Heart right ventricle (tissue), 16 donors: ENCODE measurements at regions not wholly inside any gene's neighbourhood (a gene's known extent, or its start where the extent isn't known, plus 50 kb on each side); places are given as distances from the start of the nearest gene placed in this dataset.

Experiments
- ATAC-seq, 8 donors: fragments of 200-7000 bp; cut with Tn5 transposase; one replicate each; pipeline ENCODE4 v1.9.1; 2020; ENCODE audit warnings: mild to moderate bottlenecking in 8 of 8, moderate library complexity in 8 of 8, moderate number of reproducible peaks in 1 of 8
- DNase-seq, 2 donors: peaks; one replicate each; pipeline ENCODE4 v3.0.0-alpha.2; 2020
- H3K27ac ChIP-seq, 10 donors: fragments of 200-600 bp; sonication (generic) in 2 of 10; one replicate each; pipeline versions ENCODE4 v1.5.0 to v1.8.0; 2020 to 2022; ENCODE audit warnings: mild to moderate bottlenecking in 3 of 10
- H3K27me3 ChIP-seq, 7 donors: fragments of 200-600 bp; one replicate each; pipeline ENCODE4 v1.8.0; 2021 to 2022; ENCODE audit warnings: mild to moderate bottlenecking in 2 of 7
- H3K36me3 ChIP-seq, 9 donors: fragments of 200-600 bp; sonication (generic) in 1 of 9; one replicate each; pipeline versions ENCODE4 v1.5.0 to v1.8.0; 2020 to 2022; ENCODE audit warnings: mild to moderate bottlenecking in 2 of 9
- H3K4me1 ChIP-seq, 9 donors: fragments of 200-600 bp; sonication (generic) in 1 of 9; one replicate each; pipeline versions ENCODE4 v1.5.0 to v1.8.0; 2020 to 2022; ENCODE audit warnings: mild to moderate bottlenecking in 4 of 9
- H3K4me3 ChIP-seq, 10 donors: fragments of 200-600 bp; sonication (generic) in 2 of 10; one replicate each; pipeline versions ENCODE4 v1.5.0 to v1.8.0; 2020 to 2022; ENCODE audit warnings: mild to moderate bottlenecking in 7 of 10, moderate library complexity in 2 of 10
- H3K9me3 ChIP-seq, 11 donors: fragments of 200-600 bp in 10 of 11; sonication (generic) in 2 of 11; one replicate each; pipeline versions ENCODE4 v1.5.0 to v1.8.0; 2013 to 2022; ENCODE audit warnings: mild to moderate bottlenecking in 2 of 11, control low read depth in 1 of 11, moderate library complexity in 1 of 11
- WGBS, 2 donors: extraction: QIAGEN DNeasy Blood & Tissue Kit; methylation state at CpG; one replicate each; pipeline ENCODE4 v1.1.7; 2013; ENCODE audit warnings: inconsistent platforms in 1 of 2; 5-methylcytosine and 5-hydroxymethylcytosine counted together
- intact Hi-C, 10 donors: fragments of 100-400 bp; cut with DNase I; formaldehyde crosslinking; loops; one replicate each; pipeline versions ENCODE4 v1.11.1 to v1.14.2; 2022
- TF ChIP-seq, protein P1 (sequence below), 9 donors: fragments of 200-600 bp; sonication (generic) in 2 of 9; IDR thresholded peaks; one replicate each; pipeline versions ENCODE4 v1.5.0 to v1.8.0; 2021 to 2022; ENCODE audit warnings: antibody characterized with exemption in 9 of 9, mild to moderate bottlenecking in 5 of 9, moderate library complexity in 1 of 9
- donor health status: Arrhythmogenic right ventricular cardiomyopathy.
- donor health status: ischemic (EF 13 %, LVEDD 7.1; RV severe dilation, severe dysfunction).
- donor health status: healthy with polysubstance abuse.
- donor health status: DM: no; HTN: yes; CAD: no.
- donor health status: DM: no; HTN: no; CAD: no.
- donor health status: ischemic (EF 25% LVEDD 6.9; RV normal size, moderate dysfunction).
- donor health status: ischemic (EF 25% LVEDD 5.7; RV mildly dilated, moderate dysfunction).
- donor health status: healthy.
- donor health status: DM: yes; HTN: yes; CAD: no.
- donor health status: Ischemic cardiomyopathy.
- donor health status: ischemic (EF 35%, LVEDD 5.7; RV mildly dilated, moderate dysfunction).
- donor health status: nonischemic (EF 11% LVEDD 7.7; RV severe dilation, severe dysfunction).
- donor health status: DM: yes; HTN: yes; CAD: no.
- donor health status: PGD.
- donor health status: ischemic (EF 29% LVEDD 5.4; RV normal size, mild dysfunction).
- donor health status: nonischemic (EF 23%, LVEDD 6.1; RV moderate dilation, normal function).

DNA sequence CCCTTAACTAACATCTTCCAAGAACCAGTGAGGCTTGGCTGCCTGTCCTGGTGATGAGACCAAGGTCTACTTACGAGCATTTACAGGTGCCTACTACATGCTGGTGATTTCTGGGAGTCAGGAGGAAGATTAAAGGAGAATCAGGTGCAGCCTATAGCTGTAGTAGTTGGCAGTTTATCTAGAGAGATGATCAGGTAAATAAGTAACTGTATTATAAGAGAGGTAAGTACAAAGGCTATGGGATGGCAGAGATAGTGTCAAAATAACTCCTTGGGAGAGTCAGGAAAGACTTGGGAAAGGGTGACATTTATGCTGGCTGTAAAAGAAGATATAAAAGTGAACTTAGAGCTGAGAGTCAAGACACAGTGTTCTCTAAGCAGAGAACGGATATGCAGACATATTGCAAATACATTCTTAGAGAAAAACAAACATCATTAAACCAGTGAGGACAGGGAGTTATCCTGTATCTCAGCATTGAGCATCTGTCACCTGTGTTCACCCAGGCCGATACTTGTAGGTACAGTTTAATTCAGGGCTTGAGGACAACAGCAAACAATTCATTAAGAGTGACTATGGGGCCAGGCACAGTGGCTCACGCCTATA, 49.7 kb upstream of the ACP3 start:
- ATAC-seq (no peak), DNase-seq (no peak)
- Histone ChIP-seq H3K9me3 (no peaks in the 10 kb centered on the region), H3K4me3 (no peak overlapping the region), H3K36me3 (no peaks in the 10 kb centered on the region), H3K27ac (no peak overlapping the region), H3K4me1 (no peaks in the 10 kb centered on the region), H3K27me3 (no peaks in the 10 kb centered on the region)
- TF ChIP-seq, protein P1, sequence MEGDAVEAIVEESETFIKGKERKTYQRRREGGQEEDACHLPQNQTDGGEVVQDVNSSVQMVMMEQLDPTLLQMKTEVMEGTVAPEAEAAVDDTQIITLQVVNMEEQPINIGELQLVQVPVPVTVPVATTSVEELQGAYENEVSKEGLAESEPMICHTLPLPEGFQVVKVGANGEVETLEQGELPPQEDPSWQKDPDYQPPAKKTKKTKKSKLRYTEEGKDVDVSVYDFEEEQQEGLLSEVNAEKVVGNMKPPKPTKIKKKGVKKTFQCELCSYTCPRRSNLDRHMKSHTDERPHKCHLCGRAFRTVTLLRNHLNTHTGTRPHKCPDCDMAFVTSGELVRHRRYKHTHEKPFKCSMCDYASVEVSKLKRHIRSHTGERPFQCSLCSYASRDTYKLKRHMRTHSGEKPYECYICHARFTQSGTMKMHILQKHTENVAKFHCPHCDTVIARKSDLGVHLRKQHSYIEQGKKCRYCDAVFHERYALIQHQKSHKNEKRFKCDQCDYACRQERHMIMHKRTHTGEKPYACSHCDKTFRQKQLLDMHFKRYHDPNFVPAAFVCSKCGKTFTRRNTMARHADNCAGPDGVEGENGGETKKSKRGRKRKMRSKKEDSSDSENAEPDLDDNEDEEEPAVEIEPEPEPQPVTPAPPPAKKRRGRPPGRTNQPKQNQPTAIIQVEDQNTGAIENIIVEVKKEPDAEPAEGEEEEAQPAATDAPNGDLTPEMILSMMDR (IDR thresholded peaks at IDR 0.05) = no peak
- intact Hi-C loops = loop anchor here in 2 of 10 donors (5.0 to 10.0 kb wide), 2 partner anchors 47 to 70 kb away; partner anchors contain the start of gene ACP3 (in 1 of the 2)
- 86 to 87% methylated on average over 4 of the region's 4 CpGs for WGBS, 2 donors
